Globus pallidus (tissue), 1 donor: ENCODE measurements at regions not wholly inside any gene's neighbourhood (a gene's known extent, or its start where the extent isn't known, plus 50 kb on each side); places are given as distances from the start of the nearest gene placed in this dataset.

Experiments
- DNase-seq: peaks from one replicate; pipeline ENCODE4 v3.0.0-alpha.2; 2015; ENCODE audit warnings: low spot score

GRCh38 chr16:6057821-6058220, 960.2 kb upstream of the EEF2KMT start:
- DNase-seq, result no peak

- no peak for DNase-seq
These were observed 950.4 kb upstream of the EEF2KMT start for GRCh38 chr16:6048017-6048416.

- DNase-seq, result no peak
These were observed 949.7 kb upstream of the EEF2KMT start for GRCh38 chr16:6047325-6047724.

- no peak for DNase-seq
These were observed 941.5 kb upstream of the EEF2KMT start for GRCh38 chr16:6038941-6039645.

GRCh38 chr16:6035161-6035560, 937.6 kb upstream of the EEF2KMT start:
- no peak for DNase-seq

GRCh38 chr16:6034511-6034910, 936.9 kb upstream of the EEF2KMT start:
- no peak for DNase-seq

GRCh38 chr16:6032438-6032837, 934.8 kb upstream of the EEF2KMT start:
- DNase-seq, result no peak

GRCh38 chr16:6031567-6031966, 934.0 kb upstream of the EEF2KMT start:
- no peak for DNase-seq

GRCh38 chr16:6031102-6031501, 933.5 kb upstream of the EEF2KMT start:
- DNase-seq, result no peak

- no peak for DNase-seq
These were observed 930.1 kb upstream of the EEF2KMT start for GRCh38 chr16:6027733-6028132.

- DNase-seq, result no peak
These were observed 925.9 kb upstream of the EEF2KMT start for GRCh38 chr16:6023449-6023848.

- no peak for DNase-seq
These were observed 923.8 kb upstream of the EEF2KMT start for GRCh38 chr16:6021276-6021943.

GRCh38 chr16:6020162-6020985, 922.8 kb upstream of the EEF2KMT start:
- no peak for DNase-seq

GRCh38 chr16:6019490-6019991, 921.9 kb upstream of the EEF2KMT start:
- DNase-seq, result no peak

GRCh38 chr16:6018848-6019489, 921.4 kb upstream of the EEF2KMT start:
- DNase-seq, result no peak

GRCh38 chr16:6016530-6017184, 919.1 kb upstream of the EEF2KMT start:
- DNase-seq, result no peak

GRCh38 chr16:6012716-6013115, 915.1 kb upstream of the EEF2KMT start:
- no peak for DNase-seq

- DNase-seq, result no peak
These were observed 911.6 kb upstream of the EEF2KMT start for GRCh38 chr16:6009151-6009550.

GRCh38 chr16:6008670-6009069, 911.1 kb upstream of the EEF2KMT start:
- no peak for DNase-seq

- DNase-seq, result no peak
These were observed 895.8 kb upstream of the EEF2KMT start for GRCh38 chr16:5993356-5993755.

- DNase-seq, result no peak
These were observed 885.4 kb upstream of the EEF2KMT start for GRCh38 chr16:5982979-5983378.
